ENCODE measurements at regions not wholly inside any gene's neighbourhood (a gene's known extent, or its start where the extent isn't known, plus 50 kb on each side); places are given as distances from the start of the nearest gene placed in this dataset.

DNA sequence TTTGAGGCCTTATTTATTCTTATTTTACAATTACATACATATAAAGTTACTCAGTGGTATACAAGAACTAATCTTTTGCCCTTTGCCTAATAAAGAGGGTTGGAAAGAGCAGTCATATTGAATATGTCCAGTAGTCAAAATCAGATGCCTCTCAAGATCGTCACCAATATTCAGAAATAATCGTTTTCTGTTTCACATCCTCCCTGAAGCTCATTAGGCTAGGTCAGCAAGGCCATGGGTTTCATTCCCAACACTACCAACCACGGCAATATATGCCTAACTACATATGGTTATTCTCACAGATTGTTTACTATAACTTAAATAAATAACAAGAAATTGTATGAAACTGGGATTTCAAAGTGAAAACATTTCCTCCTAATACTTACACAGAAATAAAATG, 167.2 kb upstream of the MANEA start:
- TF ChIP-seq, protein P1, sequence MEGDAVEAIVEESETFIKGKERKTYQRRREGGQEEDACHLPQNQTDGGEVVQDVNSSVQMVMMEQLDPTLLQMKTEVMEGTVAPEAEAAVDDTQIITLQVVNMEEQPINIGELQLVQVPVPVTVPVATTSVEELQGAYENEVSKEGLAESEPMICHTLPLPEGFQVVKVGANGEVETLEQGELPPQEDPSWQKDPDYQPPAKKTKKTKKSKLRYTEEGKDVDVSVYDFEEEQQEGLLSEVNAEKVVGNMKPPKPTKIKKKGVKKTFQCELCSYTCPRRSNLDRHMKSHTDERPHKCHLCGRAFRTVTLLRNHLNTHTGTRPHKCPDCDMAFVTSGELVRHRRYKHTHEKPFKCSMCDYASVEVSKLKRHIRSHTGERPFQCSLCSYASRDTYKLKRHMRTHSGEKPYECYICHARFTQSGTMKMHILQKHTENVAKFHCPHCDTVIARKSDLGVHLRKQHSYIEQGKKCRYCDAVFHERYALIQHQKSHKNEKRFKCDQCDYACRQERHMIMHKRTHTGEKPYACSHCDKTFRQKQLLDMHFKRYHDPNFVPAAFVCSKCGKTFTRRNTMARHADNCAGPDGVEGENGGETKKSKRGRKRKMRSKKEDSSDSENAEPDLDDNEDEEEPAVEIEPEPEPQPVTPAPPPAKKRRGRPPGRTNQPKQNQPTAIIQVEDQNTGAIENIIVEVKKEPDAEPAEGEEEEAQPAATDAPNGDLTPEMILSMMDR (IDR thresholded peaks at IDR 0.05; ENCODE audit: low read depth, low read length), result no peak
- no peak overlapping the region for H3K4me3 ChIP-seq (ENCODE audit: low read depth, low read length)

DNA sequence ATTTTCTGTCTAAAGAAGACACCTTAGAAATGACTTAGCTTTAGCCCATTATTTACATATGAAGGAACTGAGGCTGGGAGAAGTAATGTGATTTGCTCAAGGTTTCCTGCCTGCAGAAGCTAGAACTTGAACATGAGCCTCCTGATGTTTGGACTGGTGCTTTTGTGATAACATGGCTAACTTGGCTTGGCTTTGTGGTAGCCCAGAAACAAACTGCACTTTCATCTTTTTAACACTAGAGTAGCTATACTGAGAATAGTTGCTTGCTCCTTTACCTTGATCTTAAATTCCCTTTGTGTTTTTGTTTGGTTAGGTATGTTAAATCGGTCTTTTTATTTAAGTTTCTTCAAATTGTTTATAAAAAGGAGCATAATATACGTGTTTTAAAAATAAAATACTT, 163.5 kb upstream of the MANEA start:
- no peak overlapping the region for H3K4me3 ChIP-seq (ENCODE audit: low read depth, low read length)
- TF ChIP-seq, protein P1 (IDR thresholded peaks at IDR 0.05; ENCODE audit: low read depth, low read length), result no peak

DNA sequence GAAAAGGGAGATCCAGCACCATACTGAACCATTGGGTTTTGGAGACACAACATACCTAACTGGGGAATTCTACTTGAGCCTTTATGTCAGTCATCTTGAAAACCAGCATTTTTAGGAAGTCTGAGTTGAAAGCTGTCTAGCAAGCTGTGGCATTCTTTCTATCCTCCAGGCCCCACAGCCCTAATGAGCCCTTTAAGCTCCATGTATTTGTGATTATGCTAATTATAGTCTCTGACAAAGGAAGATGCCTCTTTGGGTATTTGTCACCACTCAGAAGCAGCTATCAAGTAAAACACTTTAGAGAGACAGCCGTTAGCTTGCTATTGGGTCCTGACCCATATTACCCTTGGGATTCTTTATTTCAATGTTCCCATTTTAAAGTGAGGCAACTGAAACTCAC, 159.5 kb upstream of the MANEA start:
- TF ChIP-seq, protein P1 (IDR thresholded peaks at IDR 0.05; ENCODE audit: low read depth, low read length), result no peak
- no peak overlapping the region for H3K4me3 ChIP-seq (ENCODE audit: low read depth, low read length)

DNA sequence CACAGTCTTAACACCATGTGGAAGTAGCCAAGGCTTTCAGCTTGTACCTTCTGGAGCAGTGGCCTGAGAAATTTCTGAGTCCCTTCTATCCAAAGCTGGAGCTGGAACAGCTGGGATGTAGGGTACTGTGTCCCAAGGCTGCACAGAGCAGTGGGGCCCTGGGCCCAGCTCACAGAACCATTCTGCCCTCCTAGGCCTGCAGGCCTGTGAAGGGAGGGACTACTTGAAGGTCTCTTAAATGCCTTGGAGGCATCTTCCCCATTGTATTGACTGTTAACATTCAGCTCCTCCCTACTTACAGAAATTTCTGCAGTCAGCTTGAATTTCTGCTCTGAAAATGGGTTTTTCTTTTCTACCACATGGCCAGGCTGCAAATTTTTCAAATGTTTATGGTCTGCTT, 156.5 kb upstream of the MANEA start:
- no peak overlapping the region for H3K4me3 ChIP-seq (ENCODE audit: low read depth, low read length)
- TF ChIP-seq, protein P1 (IDR thresholded peaks at IDR 0.05; ENCODE audit: low read depth, low read length), result no peak

DNA sequence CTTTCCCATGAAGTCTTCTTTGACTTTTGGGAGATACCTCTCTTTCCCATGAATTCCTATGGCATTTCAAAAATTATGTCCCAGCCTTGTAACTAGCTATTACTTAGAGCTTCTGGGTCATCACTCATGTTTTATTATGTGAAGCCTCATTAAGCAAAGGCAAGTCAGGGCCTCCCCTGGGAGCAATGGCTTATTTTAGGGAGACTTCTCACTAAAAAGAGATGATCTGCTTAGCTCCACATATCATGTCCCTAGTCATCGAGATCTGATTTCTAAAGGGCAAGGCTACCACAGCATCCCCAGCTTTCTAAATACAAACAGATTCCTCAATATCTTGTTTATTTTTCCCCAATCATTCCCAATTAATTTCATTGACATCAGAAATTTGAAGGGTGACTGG, 154.0 kb upstream of the MANEA start:
- no peak overlapping the region for H3K4me3 ChIP-seq (ENCODE audit: low read depth, low read length)
- TF ChIP-seq, protein P1 (IDR thresholded peaks at IDR 0.05; ENCODE audit: low read depth, low read length), result no peak

DNA sequence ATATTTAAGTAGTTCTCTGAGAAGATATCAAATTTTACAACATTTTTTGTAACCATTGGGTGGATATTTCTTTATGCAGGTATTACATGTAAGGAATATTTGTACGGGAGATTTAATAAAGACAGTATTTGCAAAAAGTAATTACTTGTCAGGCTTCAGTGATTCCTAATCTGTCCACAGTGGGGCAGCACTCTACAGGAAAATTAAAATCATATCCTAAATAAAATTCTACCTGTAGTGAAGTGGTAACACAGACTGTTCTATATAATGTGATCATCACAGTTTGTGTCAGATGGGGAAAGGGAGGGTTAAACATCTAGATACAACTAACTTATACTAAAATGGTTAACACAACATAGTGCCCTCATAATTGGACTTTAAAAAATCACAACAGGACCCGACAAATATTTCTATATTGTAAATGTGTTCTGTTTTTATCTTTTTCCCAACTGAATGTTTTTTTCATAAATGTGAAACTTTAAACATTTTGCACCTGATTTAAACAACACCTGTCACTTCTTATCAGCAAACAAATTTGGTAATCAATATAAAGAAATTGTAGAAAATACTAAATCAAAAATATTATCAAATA, 145.6 kb upstream of the MANEA start:
- TF ChIP-seq, protein P1 (IDR thresholded peaks at IDR 0.05; ENCODE audit: low read depth, low read length), result peak; percentile 25; the same call in 1 of the 2 replicates
- H3K4me3 ChIP-seq (ENCODE audit: low read depth, low read length), result no peak overlapping the region

DNA sequence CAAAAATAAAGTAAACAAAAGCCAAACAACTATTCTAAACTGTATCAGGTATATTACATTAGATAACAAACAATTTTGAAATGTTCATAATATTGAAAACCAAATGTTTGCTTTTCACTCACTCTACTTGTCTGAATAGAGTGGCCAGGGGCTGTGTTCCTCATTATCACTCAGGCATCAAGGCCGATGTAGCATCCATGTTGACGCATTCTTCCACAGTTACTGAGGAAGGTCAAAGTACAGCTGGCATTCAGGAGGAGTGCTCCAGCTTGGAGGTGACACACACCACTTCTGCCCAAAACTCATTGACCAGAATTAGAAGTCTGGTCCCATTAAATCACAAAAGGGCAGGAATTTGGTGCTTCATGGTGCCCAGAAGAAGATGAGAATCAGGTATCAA, 137.6 kb upstream of the MANEA start:
- H3K4me3 ChIP-seq (ENCODE audit: low read depth, low read length), result no peak overlapping the region
- TF ChIP-seq, protein P1 (IDR thresholded peaks at IDR 0.05; ENCODE audit: low read depth, low read length), result no peak

All from WI38 (cell line).